ENCODE measurements at regions not wholly inside any gene's neighbourhood (a gene's known extent, or its start where the extent isn't known, plus 50 kb on each side); places are given as distances from the start of the nearest gene placed in this dataset.

GRCh38 chr7:1286946-1287645 is 54.4 kb downstream of the UNCX start:
- no peaks in the 10 kb centered on the region for H3K9me3 Mint-ChIP-seq
- no peak overlapping the region for H3K27ac Mint-ChIP-seq
- no peaks in the 10 kb centered on the region for H3K4me1 Mint-ChIP-seq (ENCODE audit: low read depth)
- no peak overlapping the region for H3K4me3 Mint-ChIP-seq
- peaks cover 19% of the 10 kb centered on the region for H3K27me3 Mint-ChIP-seq (ENCODE audit: low read depth)
- H3K36me3 Mint-ChIP-seq (ENCODE audit: low read depth) = no peaks in the 10 kb centered on the region

GRCh38 chr7:1287752-1288201 is 55.1 kb downstream of the UNCX start:
- Mint-ChIP-seq H3K4me1 (ENCODE audit: low read depth) (no peaks in the 10 kb centered on the region), H3K4me3 (no peak overlapping the region), H3K27ac (no peak overlapping the region), H3K9me3 (no peaks in the 10 kb centered on the region), H3K27me3 (ENCODE audit: low read depth) (peaks cover 19% of the 10 kb centered on the region), H3K36me3 (ENCODE audit: low read depth) (no peaks in the 10 kb centered on the region)

- H3K27ac Mint-ChIP-seq = no peak overlapping the region
- H3K9me3 Mint-ChIP-seq = no peaks in the 10 kb centered on the region
- no peaks in the 10 kb centered on the region for H3K36me3 Mint-ChIP-seq (ENCODE audit: low read depth)
- H3K4me1 Mint-ChIP-seq (ENCODE audit: low read depth) = no peaks in the 10 kb centered on the region
- no peak overlapping the region for H3K4me3 Mint-ChIP-seq
- H3K27me3 Mint-ChIP-seq (ENCODE audit: low read depth) = peaks cover 19% of the 10 kb centered on the region
Observed at GRCh38 chr7:1288390-1288995, 55.8 kb downstream of the UNCX start.

- no peaks in the 10 kb centered on the region for H3K36me3 Mint-ChIP-seq (ENCODE audit: low read depth)
- H3K4me3 Mint-ChIP-seq = no peak overlapping the region
- H3K27me3 Mint-ChIP-seq (ENCODE audit: low read depth) = peaks cover 19% of the 10 kb centered on the region
- no peaks in the 10 kb centered on the region for H3K9me3 Mint-ChIP-seq
- H3K27ac Mint-ChIP-seq = no peak overlapping the region
- no peaks in the 10 kb centered on the region for H3K4me1 Mint-ChIP-seq (ENCODE audit: low read depth)
Observed at GRCh38 chr7:1288996-1289551, 56.4 kb downstream of the UNCX start.

DNA sequence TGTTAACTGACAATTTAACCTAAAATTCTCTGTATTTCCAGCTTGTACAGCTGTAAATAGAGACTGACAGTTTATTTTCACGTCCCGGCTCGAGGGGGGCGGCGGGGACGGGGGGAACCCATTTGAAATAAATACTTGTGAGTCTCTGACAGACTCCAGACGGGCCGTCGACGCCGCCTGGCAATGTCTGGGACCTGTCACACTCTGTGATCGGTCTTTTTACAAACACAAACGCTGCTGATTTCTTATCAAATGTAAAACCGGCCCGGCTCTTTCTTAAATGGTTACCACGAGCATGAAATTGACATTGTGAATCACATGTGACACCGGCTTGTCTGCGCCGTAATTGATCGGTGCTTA is 57.0 kb downstream of the UNCX start:
- no peaks in the 10 kb centered on the region for H3K4me1 Mint-ChIP-seq (ENCODE audit: low read depth)
- H3K27me3 Mint-ChIP-seq (ENCODE audit: low read depth) = peaks cover 19% of the 10 kb centered on the region
- H3K36me3 Mint-ChIP-seq (ENCODE audit: low read depth) = no peaks in the 10 kb centered on the region
- no peak overlapping the region for H3K4me3 Mint-ChIP-seq
- no peaks in the 10 kb centered on the region for H3K9me3 Mint-ChIP-seq
- no peak overlapping the region for H3K27ac Mint-ChIP-seq

GRCh38 chr7:1290026-1290678 is 57.5 kb downstream of the UNCX start:
- H3K27me3 Mint-ChIP-seq (ENCODE audit: low read depth) = peaks cover 19% of the 10 kb centered on the region
- no peaks in the 10 kb centered on the region for H3K36me3 Mint-ChIP-seq (ENCODE audit: low read depth)
- H3K4me1 Mint-ChIP-seq (ENCODE audit: low read depth) = no peaks in the 10 kb centered on the region
- H3K27ac Mint-ChIP-seq = no peak overlapping the region
- H3K9me3 Mint-ChIP-seq = no peaks in the 10 kb centered on the region
- H3K4me3 Mint-ChIP-seq = peak overlapping the region; percentile 54

- H3K27ac Mint-ChIP-seq = no peak overlapping the region
Observed at GRCh38 chr7:1290679-1291356, 58.1 kb downstream of the UNCX start.

DNA sequence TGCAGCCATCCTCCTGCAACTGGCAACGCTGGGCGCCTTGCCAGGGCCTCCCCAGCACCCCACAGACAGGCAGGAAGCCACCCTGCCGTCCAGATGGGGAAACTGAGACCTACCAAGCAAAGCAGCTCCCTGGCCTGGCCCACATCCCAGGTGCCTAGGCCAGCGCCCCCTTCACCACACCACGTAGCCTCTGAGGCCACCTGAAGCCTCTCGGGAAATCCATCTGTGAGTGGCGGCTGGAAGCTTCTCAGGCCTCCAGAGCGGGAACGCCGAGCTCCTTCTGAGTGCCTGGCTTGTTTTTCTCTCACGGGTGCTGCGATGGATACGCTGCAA is 58.7 kb downstream of the UNCX start:
- Mint-ChIP-seq H3K9me3 (no peaks in the 10 kb centered on the region), H3K4me3 (no peak overlapping the region), H3K27me3 (ENCODE audit: low read depth) (peaks cover 19% of the 10 kb centered on the region)

More at GRCh38 chr7:1290679-1291356, 58.1 kb downstream of the UNCX start:
- Mint-ChIP-seq H3K36me3 (ENCODE audit: low read depth) (no peaks in the 10 kb centered on the region), H3K9me3 (no peaks in the 10 kb centered on the region), H3K27me3 (ENCODE audit: low read depth) (peaks cover 19% of the 10 kb centered on the region), H3K4me1 (ENCODE audit: low read depth) (no peaks in the 10 kb centered on the region), H3K4me3 (no peak overlapping the region)

DNA sequence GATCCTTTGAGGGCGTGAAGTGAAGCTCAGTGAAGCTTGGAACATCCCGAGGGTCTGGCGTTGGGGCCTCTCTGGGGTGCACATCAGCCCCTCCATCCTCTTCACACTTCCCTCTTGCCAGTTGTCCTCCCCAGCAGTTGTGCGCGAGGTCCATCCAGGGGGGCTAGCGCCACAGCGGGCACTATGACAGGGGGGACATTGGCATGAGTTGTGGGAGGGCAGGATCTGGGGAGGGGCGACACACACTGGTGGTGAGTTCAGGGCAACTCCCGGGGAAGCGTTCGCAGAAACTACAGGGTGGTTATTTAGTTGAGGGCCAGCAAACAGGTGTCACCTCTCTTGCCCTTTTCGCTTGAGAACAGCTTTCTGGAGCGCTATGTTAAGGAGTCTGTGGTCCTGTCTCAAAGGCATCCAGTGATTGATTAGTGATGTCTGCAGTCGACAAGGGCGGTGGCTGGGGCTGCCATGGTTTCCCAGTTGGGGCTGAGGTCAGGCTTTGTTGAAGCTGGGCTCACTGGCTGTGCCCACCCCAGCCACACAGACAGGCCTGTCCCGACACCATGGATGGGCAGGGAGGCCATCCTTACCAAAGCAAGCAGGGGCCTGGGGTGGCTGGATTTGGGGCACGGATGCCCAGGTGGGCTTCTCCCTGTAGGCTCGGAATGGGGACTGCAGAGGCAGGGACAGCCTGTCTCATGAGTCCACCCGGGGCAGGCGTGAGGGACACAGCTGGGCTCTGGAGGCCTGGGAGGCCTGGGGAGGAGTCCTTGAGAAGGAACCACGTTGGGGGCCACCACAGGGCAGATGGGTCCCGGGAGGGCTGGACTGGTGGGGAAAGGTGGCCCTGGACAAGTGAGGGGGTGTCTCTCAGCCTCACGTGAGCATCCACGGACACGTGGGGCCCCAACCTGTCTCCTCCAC is 59.4 kb downstream of the UNCX start:
- H3K4me3 Mint-ChIP-seq = no peak overlapping the region

More for the DNA sequence above, 58.7 kb downstream of the UNCX start:
- Mint-ChIP-seq H3K4me1 (ENCODE audit: low read depth) (no peaks in the 10 kb centered on the region), H3K36me3 (ENCODE audit: low read depth) (no peaks in the 10 kb centered on the region), H3K27ac (no peak overlapping the region)

GRCh38 chr7:1292972-1293830 is 60.5 kb downstream of the UNCX start:
- Mint-ChIP-seq H3K27me3 (ENCODE audit: low read depth) (peaks cover 23% of the 10 kb centered on the region), H3K9me3 (no peaks in the 10 kb centered on the region), H3K27ac (peak overlapping the region; percentile 55), H3K4me1 (ENCODE audit: low read depth) (no peaks in the 10 kb centered on the region), H3K36me3 (ENCODE audit: low read depth) (no peaks in the 10 kb centered on the region), H3K4me3 (no peak overlapping the region)

More for the DNA sequence above, 59.4 kb downstream of the UNCX start:
- H3K4me1 Mint-ChIP-seq (ENCODE audit: low read depth) = no peaks in the 10 kb centered on the region
- peaks cover 19% of the 10 kb centered on the region for H3K27me3 Mint-ChIP-seq (ENCODE audit: low read depth)
- no peak overlapping the region for H3K27ac Mint-ChIP-seq
- no peaks in the 10 kb centered on the region for H3K9me3 Mint-ChIP-seq
- no peaks in the 10 kb centered on the region for H3K36me3 Mint-ChIP-seq (ENCODE audit: low read depth)

GRCh38 chr7:1293950-1294411 is 61.3 kb downstream of the UNCX start:
- Mint-ChIP-seq H3K27me3 (ENCODE audit: low read depth) (peaks cover 23% of the 10 kb centered on the region), H3K4me3 (no peak overlapping the region)

DNA sequence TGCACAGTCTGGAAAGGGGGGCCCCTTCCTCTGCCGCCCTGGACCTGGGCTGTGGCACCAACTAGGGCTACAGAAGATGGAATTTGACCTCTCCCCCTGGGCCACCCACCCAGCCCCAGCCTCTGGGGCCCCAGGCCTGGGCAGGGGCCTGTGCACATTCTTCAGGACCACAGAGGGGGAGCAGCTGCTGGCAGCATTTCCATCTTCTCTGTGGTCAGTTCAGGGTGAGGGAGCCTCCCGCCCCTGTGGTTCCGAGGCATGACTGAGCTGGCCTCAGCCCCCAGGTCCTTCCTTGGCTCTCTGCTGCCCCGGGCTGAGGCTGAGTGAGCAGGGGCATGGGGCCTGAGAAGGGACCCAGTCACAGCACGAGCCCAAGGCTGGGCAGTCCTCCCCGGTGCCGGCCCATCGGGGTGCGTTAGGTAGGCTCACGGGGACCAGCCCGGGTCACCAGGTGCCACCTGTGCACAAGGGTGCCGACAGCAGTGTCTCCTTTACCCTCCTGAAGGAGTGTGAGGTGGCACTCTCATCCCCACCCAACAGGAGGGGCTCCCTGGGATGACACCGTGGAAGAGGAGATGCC is 63.2 kb downstream of the UNCX start:
- H3K27ac Mint-ChIP-seq = no peak overlapping the region
- H3K4me3 Mint-ChIP-seq = no peak overlapping the region
- peaks cover 11% of the 10 kb centered on the region for H3K27me3 Mint-ChIP-seq (ENCODE audit: low read depth)
- H3K4me1 Mint-ChIP-seq (ENCODE audit: low read depth) = no peaks in the 10 kb centered on the region
- H3K36me3 Mint-ChIP-seq (ENCODE audit: low read depth) = no peaks in the 10 kb centered on the region
- no peaks in the 10 kb centered on the region for H3K9me3 Mint-ChIP-seq

More at GRCh38 chr7:1293950-1294411, 61.3 kb downstream of the UNCX start:
- Mint-ChIP-seq H3K36me3 (ENCODE audit: low read depth) (no peaks in the 10 kb centered on the region), H3K27ac (no peak overlapping the region), H3K4me1 (ENCODE audit: low read depth) (no peaks in the 10 kb centered on the region), H3K9me3 (no peaks in the 10 kb centered on the region)
